Endothelial cell of umbilical vein (primary cell): ENCODE measurements at regions not wholly inside any gene's neighbourhood (a gene's known extent, or its start where the extent isn't known, plus 50 kb on each side); places are given as distances from the start of the nearest gene placed in this dataset.

Experiments used
- BruUV-seq: library from RNA; stranded (reverse); fragments of 400-500 nt; replicated peaks from 2 replicates; lab custom pipeline; 2021; lab: Mats Ljungman, UMichigan
- CTCF ChIA-PET: fragments of 300-600, 350-600 bp; sonication (Branson Sonifier 250); formaldehyde crosslinking; loops from one replicate; lab custom pipeline; 2021; ENCODE audit warnings: antibody characterized with exemption, inconsistent platforms; lab: Charles Lee
- POLR2A ChIA-PET: fragments of 300-600, 350-600 bp; sonication (Branson Sonifier 250); formaldehyde crosslinking; loops from one replicate; lab custom pipeline; 2021; ENCODE audit warnings: antibody characterized with exemption, inconsistent platforms; lab: Charles Lee
- DNase-seq: peaks from one replicate; pipeline ENCODE4 v3.0.0-alpha.2; 2011; ENCODE audit warnings: low read depth, low spot score
- FAIRE-seq: peaks from 2 replicates; lab custom pipeline; 2011; peaks lifted over from hg19 to GRCh38; lab: Jason Lieb, UNC
- H2AFZ ChIP-seq: 2 replicates; pipeline ENCODE4 v1.6.0; 2012; ENCODE audit warnings: low read depth, low read length, control low read depth, inconsistent platforms
- H3K27ac ChIP-seq: 2 replicates; pipeline ENCODE4 v1.5.1; 2011; ENCODE audit warnings: low read depth, mild to moderate bottlenecking, control low read depth, low read length, moderate library complexity; ENCODE audit not compliant: insufficient read depth
- H3K27me3 ChIP-seq, 2 experiments: 2 replicates each; pipeline versions ENCODE4 v1.6.0 to v1.6.1; 2011; ENCODE audit warnings: low read length in 2 of 2, mixed read lengths in 1 of 2; ENCODE audit not compliant: control insufficient read depth in 2 of 2, insufficient read depth in 2 of 2
- H3K36me3 ChIP-seq, 2 experiments: 2 replicates in 1 of 2; 3 replicates in 1 of 2; pipeline ENCODE4 v1.5.1; 2011; ENCODE audit warnings: low read length in 2 of 2, mild to moderate bottlenecking in 1 of 2, moderate library complexity in 1 of 2; ENCODE audit not compliant: control insufficient read depth in 2 of 2, insufficient read depth in 2 of 2; ENCODE audit errors: extremely low read depth in 1 of 2
- H3K4me1 ChIP-seq: 3 replicates; pipeline ENCODE4 v1.5.1; 2011; ENCODE audit warnings: mild to moderate bottlenecking, low read length; ENCODE audit not compliant: control insufficient read depth, insufficient read depth; ENCODE audit errors: extremely low read depth
- H3K4me2 ChIP-seq: 2 replicates; pipeline ENCODE4 v1.6.1; 2011; ENCODE audit warnings: low read length, control low read depth, mixed read lengths; ENCODE audit not compliant: insufficient read depth
- H3K4me3 ChIP-seq, 3 experiments: fragments of 200-600 bp in 1 of 3; sonication (generic), shearing (Covaris generic) in 1 of 3; replicated peaks in 1 of 3; 2 replicates each; pipeline ENCODE4 v1.5.1; 2011 to 2016; ENCODE audit warnings: control low read depth in 3 of 3, low read length in 3 of 3, mild to moderate bottlenecking in 2 of 3, inconsistent platforms in 1 of 3, low read depth in 1 of 3, moderate library complexity in 1 of 3; ENCODE audit not compliant: insufficient read depth in 1 of 3
- H3K79me2 ChIP-seq: 2 replicates; pipeline ENCODE4 v1.6.0; 2012; ENCODE audit warnings: low read length, inconsistent platforms; ENCODE audit not compliant: control insufficient read depth, insufficient read depth
- H3K9ac ChIP-seq: replicated peaks from 2 replicates; pipeline ENCODE3; 2011; ENCODE audit warnings: low read length, control low read depth; ENCODE audit not compliant: insufficient read depth; ENCODE audit errors: extremely low read depth
- H3K9me1 ChIP-seq: replicated peaks from 3 replicates; pipeline ENCODE4 v1.6.0; 2011; ENCODE audit warnings: mild to moderate bottlenecking, low read length; ENCODE audit not compliant: control insufficient read depth, insufficient read depth; ENCODE audit errors: extremely low read depth
- H3K9me3 ChIP-seq: replicated peaks from 2 replicates; pipeline ENCODE4 v1.5.1; 2012; ENCODE audit warnings: low read length, inconsistent platforms; ENCODE audit not compliant: control insufficient read depth, insufficient read depth
- H4K20me1 ChIP-seq: replicated peaks from 2 replicates; pipeline ENCODE3; 2011; ENCODE audit warnings: mild to moderate bottlenecking, low read length; ENCODE audit not compliant: control insufficient read depth, insufficient read depth; ENCODE audit errors: extremely low read depth
- EZH2 ChIP-seq: IDR thresholded peaks from 2 replicates; pipeline ENCODE4 v1.6.1; 2012; ENCODE audit warnings: borderline replicate concordance, low read depth, mild to moderate bottlenecking, moderate library complexity, low read length, inconsistent platforms; ENCODE audit not compliant: severe bottlenecking
- FOS ChIP-seq: IDR thresholded peaks from 2 replicates; pipeline ENCODE4 v1.6.1; 2011; ENCODE audit warnings: mild to moderate bottlenecking, low read length, moderate library complexity, borderline replicate concordance; ENCODE audit not compliant: insufficient read depth
- GATA2 ChIP-seq: IDR thresholded peaks from 2 replicates; pipeline ENCODE4 v1.7.0; 2011; ENCODE audit warnings: low read depth, mild to moderate bottlenecking, moderate library complexity, mixed read lengths, low read length; ENCODE audit not compliant: insufficient read length, insufficient read depth
- JUN ChIP-seq: IDR thresholded peaks from 2 replicates; pipeline ENCODE4 v1.6.1; 2011; ENCODE audit warnings: borderline replicate concordance, low read depth; ENCODE audit not compliant: insufficient read length, insufficient read depth
- MYC ChIP-seq: IDR thresholded peaks from one replicate; pipeline ENCODE4 v1.6.1; 2011; ENCODE audit warnings: mild to moderate bottlenecking, low read depth, low read length
- POLR2A ChIP-seq: IDR thresholded peaks from 2 replicates; pipeline ENCODE4 v1.6.1; 2012; ENCODE audit warnings: low read depth, mild to moderate bottlenecking, control low read depth, low read length
- POLR2AphosphoS5 ChIP-seq: IDR thresholded peaks from 2 replicates; pipeline ENCODE4 v1.6.1; 2012; ENCODE audit warnings: low read depth, mild to moderate bottlenecking, control low read depth, low read length, moderate library complexity; ENCODE audit not compliant: insufficient read depth
- dilution Hi-C: fragments of 300-500 bp; cut with MboI; formaldehyde crosslinking; loops from one replicate; pipeline ENCODE4 v1.15.0; 2019; ENCODE audit warnings: low sequenced_read_pairs; ENCODE audit not compliant: extremely low pct_ligation_motif_present
- intact Hi-C: fragments of 100-400 bp; cut with micrococcal nuclease; formaldehyde crosslinking; loops from one replicate; pipeline ENCODE4 v1.10.0; 2022
- TF ChIP-seq, protein P1 (sequence below): IDR thresholded peaks from 2 replicates; pipeline ENCODE4 v1.6.1; 2011; ENCODE audit not compliant: insufficient read depth, insufficient read length
- TF ChIP-seq, protein P2 (sequence below), 2 donors: IDR thresholded peaks; 1 replicate in 1 of 2; 2 replicates in 1 of 2; pipeline ENCODE4 v1.5.1; 2011; ENCODE audit warnings: low read length in 2 of 2, mild to moderate bottlenecking in 2 of 2, moderate library complexity in 2 of 2, control low read depth in 1 of 2, inconsistent platforms in 1 of 2, low read depth in 1 of 2; ENCODE audit not compliant: insufficient read depth in 1 of 2; ENCODE audit errors: extremely low read depth in 1 of 2

DNA sequence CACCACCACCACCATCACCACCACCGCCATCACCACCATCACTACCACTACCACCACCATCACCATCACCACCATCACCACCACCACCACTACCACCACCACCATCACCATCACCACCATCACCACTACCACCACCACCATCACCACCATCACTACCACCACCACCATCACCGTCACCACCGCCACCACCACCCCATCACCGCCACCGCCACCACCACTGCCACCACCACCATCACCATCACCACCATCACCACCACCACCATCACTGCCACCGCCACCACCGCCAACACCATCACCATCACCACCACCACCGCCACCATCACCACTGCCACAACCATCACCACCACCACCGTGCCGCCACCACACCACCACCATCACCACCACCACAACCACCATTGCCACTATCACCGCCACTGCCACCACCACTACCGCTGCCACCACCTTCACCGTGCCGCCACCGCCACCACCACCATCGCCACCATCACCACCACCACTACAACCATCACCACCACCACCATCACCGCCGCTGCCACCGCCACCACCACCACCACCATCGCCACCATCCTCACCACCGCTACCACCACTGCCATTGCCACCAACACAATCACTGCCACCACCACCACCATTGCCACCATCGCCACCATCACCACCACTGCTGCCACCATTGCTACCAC is 1511.3 kb upstream of the AGA start:
- Histone ChIP-seq H3K4me1 (no peaks in the 10 kb centered on the region), H3K4me3 (no peak overlapping the region), H2AFZ (no peak overlapping the region), H3K4me2 (no peak overlapping the region), H3K9me3 (no peaks in the 10 kb centered on the region), H3K9ac (no peak overlapping the region), H3K27ac (no peak overlapping the region), H3K9me1 (no peaks in the 10 kb centered on the region), H4K20me1 (no peaks in the 10 kb centered on the region), H3K27me3 (no peaks in the 10 kb centered on the region), H3K79me2 (no peaks in the 10 kb centered on the region), H3K36me3 (no peaks in the 10 kb centered on the region)
- FAIRE-seq (no peak), DNase-seq (no peak)
- dilution Hi-C loops, result no loop called here
- intact Hi-C loops, result no loop called here
- no peak for TF ChIP-seq FOS
- TF ChIP-seq POLR2A, result no peak
- TF ChIP-seq, protein P1, sequence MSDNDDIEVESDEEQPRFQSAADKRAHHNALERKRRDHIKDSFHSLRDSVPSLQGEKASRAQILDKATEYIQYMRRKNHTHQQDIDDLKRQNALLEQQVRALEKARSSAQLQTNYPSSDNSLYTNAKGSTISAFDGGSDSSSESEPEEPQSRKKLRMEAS, result no peak
- no peak for TF ChIP-seq JUN
- TF ChIP-seq EZH2, result no peak
- no peak for TF ChIP-seq MYC
- TF ChIP-seq GATA2, result no peak
- TF ChIP-seq, protein P2, sequence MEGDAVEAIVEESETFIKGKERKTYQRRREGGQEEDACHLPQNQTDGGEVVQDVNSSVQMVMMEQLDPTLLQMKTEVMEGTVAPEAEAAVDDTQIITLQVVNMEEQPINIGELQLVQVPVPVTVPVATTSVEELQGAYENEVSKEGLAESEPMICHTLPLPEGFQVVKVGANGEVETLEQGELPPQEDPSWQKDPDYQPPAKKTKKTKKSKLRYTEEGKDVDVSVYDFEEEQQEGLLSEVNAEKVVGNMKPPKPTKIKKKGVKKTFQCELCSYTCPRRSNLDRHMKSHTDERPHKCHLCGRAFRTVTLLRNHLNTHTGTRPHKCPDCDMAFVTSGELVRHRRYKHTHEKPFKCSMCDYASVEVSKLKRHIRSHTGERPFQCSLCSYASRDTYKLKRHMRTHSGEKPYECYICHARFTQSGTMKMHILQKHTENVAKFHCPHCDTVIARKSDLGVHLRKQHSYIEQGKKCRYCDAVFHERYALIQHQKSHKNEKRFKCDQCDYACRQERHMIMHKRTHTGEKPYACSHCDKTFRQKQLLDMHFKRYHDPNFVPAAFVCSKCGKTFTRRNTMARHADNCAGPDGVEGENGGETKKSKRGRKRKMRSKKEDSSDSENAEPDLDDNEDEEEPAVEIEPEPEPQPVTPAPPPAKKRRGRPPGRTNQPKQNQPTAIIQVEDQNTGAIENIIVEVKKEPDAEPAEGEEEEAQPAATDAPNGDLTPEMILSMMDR (IDR thresholded peaks at IDR 0.05; ENCODE audit: extremely low read depth in 1 of 2, insufficient read depth in 1 of 2, low read depth in 1 of 2, low read length in 2 of 2), result no peak
- TF ChIP-seq POLR2AphosphoS5, result no peak
- BruUV-seq, result no TSS peak
- POLR2A ChIA-PET, result no interaction called here
- CTCF ChIA-PET, result no interaction called here
